Vagina (tissue), 2 donors: ENCODE measurements at regions not wholly inside any gene's neighbourhood (a gene's known extent, or its start where the extent isn't known, plus 50 kb on each side); places are given as distances from the start of the nearest gene placed in this dataset.

ENCODE experiments used
- POLR2AphosphoS5 ChIP-seq, 2 donors: sonication (generic); formaldehyde crosslinking; IDR thresholded peaks; one replicate each; pipeline ENCODE4 v1.9.0; 2017; ENCODE audit warnings: antibody characterized with exemption in 2 of 2, mild to moderate bottlenecking in 2 of 2, low read depth in 1 of 2; ENCODE audit not compliant: insufficient read depth in 1 of 2
- TF ChIP-seq, protein P1 (sequence below), 3 experiments: fragments of 450-650 bp in 2 of 3; fragments of 200-600 bp in 1 of 3; sonication (generic) in 1 of 3; IDR thresholded peaks; one replicate each; pipeline ENCODE4 v1.5.1; 2017 to 2019; ENCODE audit warnings: antibody characterized with exemption in 3 of 3, mild to moderate bottlenecking in 2 of 3, moderate library complexity in 2 of 3

GRCh38 chr4:24372341-24372740, 212.0 kb downstream of the DHX15 start:
- TF ChIP-seq, protein P1, sequence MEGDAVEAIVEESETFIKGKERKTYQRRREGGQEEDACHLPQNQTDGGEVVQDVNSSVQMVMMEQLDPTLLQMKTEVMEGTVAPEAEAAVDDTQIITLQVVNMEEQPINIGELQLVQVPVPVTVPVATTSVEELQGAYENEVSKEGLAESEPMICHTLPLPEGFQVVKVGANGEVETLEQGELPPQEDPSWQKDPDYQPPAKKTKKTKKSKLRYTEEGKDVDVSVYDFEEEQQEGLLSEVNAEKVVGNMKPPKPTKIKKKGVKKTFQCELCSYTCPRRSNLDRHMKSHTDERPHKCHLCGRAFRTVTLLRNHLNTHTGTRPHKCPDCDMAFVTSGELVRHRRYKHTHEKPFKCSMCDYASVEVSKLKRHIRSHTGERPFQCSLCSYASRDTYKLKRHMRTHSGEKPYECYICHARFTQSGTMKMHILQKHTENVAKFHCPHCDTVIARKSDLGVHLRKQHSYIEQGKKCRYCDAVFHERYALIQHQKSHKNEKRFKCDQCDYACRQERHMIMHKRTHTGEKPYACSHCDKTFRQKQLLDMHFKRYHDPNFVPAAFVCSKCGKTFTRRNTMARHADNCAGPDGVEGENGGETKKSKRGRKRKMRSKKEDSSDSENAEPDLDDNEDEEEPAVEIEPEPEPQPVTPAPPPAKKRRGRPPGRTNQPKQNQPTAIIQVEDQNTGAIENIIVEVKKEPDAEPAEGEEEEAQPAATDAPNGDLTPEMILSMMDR (IDR thresholded peaks at IDR 0.05) = no peak
- TF ChIP-seq POLR2AphosphoS5 (IDR thresholded peaks at IDR 0.05; ENCODE audit: insufficient read depth in 1 of 2, low read depth in 1 of 2) = no peak
